NCI-H524 treated with DMSO at 0.1 percent for 48 hours (cell line): ENCODE measurements at regions not wholly inside any gene's neighbourhood (a gene's known extent, or its start where the extent isn't known, plus 50 kb on each side); places are given as distances from the start of the nearest gene placed in this dataset.
"Not testable (repeated sequence)": the region's sequence is repeated elsewhere in the genome, so short reads cannot be mapped to it uniquely, and the experiment has no call there.

ENCODE experiments used
- DNase-seq: peaks from one replicate; lab custom pipeline; 2025; lab: John Stamatoyannopoulos, UW

- DNase-seq = not testable (repeated sequence)
Measured at GRCh38 chr5:62777081-62777480, 198.5 kb downstream of the LRRC70 start.

GRCh38 chr5:62776592-62776991 is 198.0 kb downstream of the LRRC70 start:
- DNase-seq = not testable (repeated sequence)

- DNase-seq = no peak
Measured at GRCh38 chr5:62773460-62773859, 194.8 kb downstream of the LRRC70 start.

- DNase-seq = no peak
Measured at GRCh38 chr5:62771341-62771740, 192.7 kb downstream of the LRRC70 start.

- no peak for DNase-seq
Measured at GRCh38 chr5:62767650-62768049, 189.0 kb downstream of the LRRC70 start.

GRCh38 chr5:62767077-62767476 is 188.5 kb downstream of the LRRC70 start:
- DNase-seq = no peak

GRCh38 chr5:62762503-62762902 is 183.9 kb downstream of the LRRC70 start:
- no peak for DNase-seq

- not testable (repeated sequence) for DNase-seq
Measured at GRCh38 chr5:62757686-62758085, 179.1 kb downstream of the LRRC70 start.

- DNase-seq = not testable (repeated sequence)
Measured at GRCh38 chr5:62752998-62753367, 174.4 kb downstream of the LRRC70 start.

- DNase-seq = not testable (repeated sequence)
Measured at GRCh38 chr5:62752056-62752997, 173.7 kb downstream of the LRRC70 start.

- no peak for DNase-seq
Measured at GRCh38 chr5:62742207-62742606, 163.6 kb downstream of the LRRC70 start.

- DNase-seq = no peak
Measured at GRCh38 chr5:62741761-62742160, 163.1 kb downstream of the LRRC70 start.

- no peak for DNase-seq
Measured at GRCh38 chr5:62737766-62738165, 159.1 kb downstream of the LRRC70 start.

- DNase-seq = no peak
Measured at GRCh38 chr5:62732677-62733121, 154.1 kb downstream of the LRRC70 start.

- no peak for DNase-seq
Measured at GRCh38 chr5:62731022-62731421, 152.4 kb downstream of the LRRC70 start.

GRCh38 chr5:62729675-62730074 is 151.1 kb downstream of the LRRC70 start:
- DNase-seq = no peak

- DNase-seq = no peak
Measured at GRCh38 chr5:62727861-62728260, 149.2 kb downstream of the LRRC70 start.

GRCh38 chr5:62727184-62727583 is 148.6 kb downstream of the LRRC70 start:
- DNase-seq = no peak

GRCh38 chr5:62722360-62722759 is 143.7 kb downstream of the LRRC70 start:
- DNase-seq = no peak

- no peak for DNase-seq
Measured at GRCh38 chr5:62720031-62720441, 141.4 kb downstream of the LRRC70 start.

GRCh38 chr5:62719061-62719720 is 140.6 kb downstream of the LRRC70 start:
- no peak for DNase-seq

GRCh38 chr5:62718324-62718723 is 139.7 kb downstream of the LRRC70 start:
- no peak for DNase-seq

GRCh38 chr5:62717301-62717933 is 138.8 kb downstream of the LRRC70 start:
- DNase-seq = no peak
